ENCODE measurements at regions not wholly inside any gene's neighbourhood (a gene's known extent, or its start where the extent isn't known, plus 50 kb on each side); places are given as distances from the start of the nearest gene placed in this dataset.

DNA sequence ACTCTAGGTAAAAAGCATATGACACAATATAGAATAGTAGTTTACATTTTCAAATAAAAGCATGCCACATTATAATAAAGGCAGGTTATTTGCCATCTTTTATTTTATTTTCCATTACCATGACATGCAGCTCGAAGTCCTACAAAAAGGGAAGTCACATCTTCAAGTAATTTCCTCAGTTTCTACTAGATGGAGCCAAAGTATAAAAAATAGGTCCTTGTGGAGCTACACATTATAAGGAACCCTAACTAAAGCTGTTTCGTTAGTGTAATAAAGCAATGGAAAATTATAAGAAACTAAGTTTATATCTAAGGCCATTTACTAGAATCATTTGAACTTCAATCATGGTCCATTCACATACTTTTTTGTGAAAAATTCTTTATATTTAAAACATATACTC lies 674.5 kb downstream of the KCNJ3 start:
- H2AFZ ChIP-seq (ENCODE audit: low read depth, low read length) = no peak overlapping the region
- no peak overlapping the region for H3K27ac ChIP-seq (ENCODE audit: insufficient read depth, low read depth, low read length)
- H3K4me3 ChIP-seq (replicated peaks in 1 of 3; ENCODE audit: insufficient read depth in 1 of 3, low read depth in 1 of 3, low read length in 3 of 3) = no peak overlapping the region
- no TSS peak for BruUV-seq (replicated peaks)
- FAIRE-seq (no peak), DNase-seq (ENCODE audit: low read depth, low spot score) (peak; percentile 61)
- intact Hi-C loops (cut with micrococcal nuclease) (loop anchor here (1.0 to 10.0 kb wide), 4 partner anchors 822 to 1954 kb away; partner anchors contain the start of gene ERMN), dilution Hi-C loops (cut with MboI; ENCODE audit: extremely low pct_ligation_motif_present, low sequenced_read_pairs) (no loop called here)
- H3K9ac ChIP-seq (replicated peaks; ENCODE audit: extremely low read depth, insufficient read depth, low read length) = no peak overlapping the region
- no peaks in the 10 kb centered on the region for H3K79me2 ChIP-seq (ENCODE audit: control insufficient read depth, insufficient read depth, low read length)
- ChIA-PET CTCF (interaction anchor here (0.6 to 6.4 kb wide), 30 partner anchors 9 to 1963 kb away, joined by 3 to 69 read pairs (median 4); partner anchors contain the start of gene ERMN), POLR2A (no interaction called here)
- H3K9me1 ChIP-seq (replicated peaks; ENCODE audit: control insufficient read depth, extremely low read depth, insufficient read depth, low read length) = no peaks in the 10 kb centered on the region
- H3K4me1 ChIP-seq (ENCODE audit: control insufficient read depth, extremely low read depth, insufficient read depth, low read length) = peaks cover 7% of the 10 kb centered on the region
- H3K9me3 ChIP-seq (replicated peaks; ENCODE audit: control insufficient read depth, insufficient read depth, low read length) = no peaks in the 10 kb centered on the region
- no peaks in the 10 kb centered on the region for H4K20me1 ChIP-seq (replicated peaks; ENCODE audit: control insufficient read depth, extremely low read depth, insufficient read depth, low read length)
- no peaks in the 10 kb centered on the region for H3K36me3 ChIP-seq (ENCODE audit: control insufficient read depth in 2 of 2, extremely low read depth in 1 of 2, insufficient read depth in 2 of 2, low read length in 2 of 2)
- TF ChIP-seq, protein P1, sequence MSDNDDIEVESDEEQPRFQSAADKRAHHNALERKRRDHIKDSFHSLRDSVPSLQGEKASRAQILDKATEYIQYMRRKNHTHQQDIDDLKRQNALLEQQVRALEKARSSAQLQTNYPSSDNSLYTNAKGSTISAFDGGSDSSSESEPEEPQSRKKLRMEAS (IDR thresholded peaks at IDR 0.05; ENCODE audit: insufficient read depth, insufficient read length) = no peak
- TF ChIP-seq, protein P2, sequence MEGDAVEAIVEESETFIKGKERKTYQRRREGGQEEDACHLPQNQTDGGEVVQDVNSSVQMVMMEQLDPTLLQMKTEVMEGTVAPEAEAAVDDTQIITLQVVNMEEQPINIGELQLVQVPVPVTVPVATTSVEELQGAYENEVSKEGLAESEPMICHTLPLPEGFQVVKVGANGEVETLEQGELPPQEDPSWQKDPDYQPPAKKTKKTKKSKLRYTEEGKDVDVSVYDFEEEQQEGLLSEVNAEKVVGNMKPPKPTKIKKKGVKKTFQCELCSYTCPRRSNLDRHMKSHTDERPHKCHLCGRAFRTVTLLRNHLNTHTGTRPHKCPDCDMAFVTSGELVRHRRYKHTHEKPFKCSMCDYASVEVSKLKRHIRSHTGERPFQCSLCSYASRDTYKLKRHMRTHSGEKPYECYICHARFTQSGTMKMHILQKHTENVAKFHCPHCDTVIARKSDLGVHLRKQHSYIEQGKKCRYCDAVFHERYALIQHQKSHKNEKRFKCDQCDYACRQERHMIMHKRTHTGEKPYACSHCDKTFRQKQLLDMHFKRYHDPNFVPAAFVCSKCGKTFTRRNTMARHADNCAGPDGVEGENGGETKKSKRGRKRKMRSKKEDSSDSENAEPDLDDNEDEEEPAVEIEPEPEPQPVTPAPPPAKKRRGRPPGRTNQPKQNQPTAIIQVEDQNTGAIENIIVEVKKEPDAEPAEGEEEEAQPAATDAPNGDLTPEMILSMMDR (IDR thresholded peaks at IDR 0.05; ENCODE audit: extremely low read depth in 1 of 2, insufficient read depth in 1 of 2, low read depth in 1 of 2, low read length in 2 of 2) = peak in 1 of 2 donors; percentile 15
- no peaks in the 10 kb centered on the region for H3K27me3 ChIP-seq (ENCODE audit: control insufficient read depth in 2 of 2, insufficient read depth in 2 of 2, low read length in 2 of 2)
- no peak overlapping the region for H3K4me2 ChIP-seq (ENCODE audit: insufficient read depth, low read length)

GRCh38 chr2:155368934-155369333 lies 670.4 kb downstream of the KCNJ3 start:
- no TSS peak for BruUV-seq (replicated peaks)
- Histone ChIP-seq H3K9me1 (replicated peaks; ENCODE audit: control insufficient read depth, extremely low read depth, insufficient read depth, low read length) (no peaks in the 10 kb centered on the region), H3K9ac (replicated peaks; ENCODE audit: extremely low read depth, insufficient read depth, low read length) (no peak overlapping the region), H3K9me3 (replicated peaks; ENCODE audit: control insufficient read depth, insufficient read depth, low read length) (no peaks in the 10 kb centered on the region), H3K27ac (ENCODE audit: insufficient read depth, low read depth, low read length) (no peak overlapping the region), H3K4me3 (replicated peaks in 1 of 3; ENCODE audit: insufficient read depth in 1 of 3, low read depth in 1 of 3, low read length in 3 of 3) (no peak overlapping the region), H3K79me2 (ENCODE audit: control insufficient read depth, insufficient read depth, low read length) (no peaks in the 10 kb centered on the region), H3K36me3 (ENCODE audit: control insufficient read depth in 2 of 2, extremely low read depth in 1 of 2, insufficient read depth in 2 of 2, low read length in 2 of 2) (no peaks in the 10 kb centered on the region), H3K4me2 (ENCODE audit: insufficient read depth, low read length) (no peak overlapping the region), H2AFZ (ENCODE audit: low read depth, low read length) (no peak overlapping the region), H4K20me1 (replicated peaks; ENCODE audit: control insufficient read depth, extremely low read depth, insufficient read depth, low read length) (no peaks in the 10 kb centered on the region), H3K4me1 (ENCODE audit: control insufficient read depth, extremely low read depth, insufficient read depth, low read length) (no peaks in the 10 kb centered on the region), H3K27me3 (ENCODE audit: control insufficient read depth in 2 of 2, insufficient read depth in 2 of 2, low read length in 2 of 2) (no peaks in the 10 kb centered on the region)
- dilution Hi-C loops (cut with MboI; ENCODE audit: extremely low pct_ligation_motif_present, low sequenced_read_pairs) (no loop called here), intact Hi-C loops (cut with micrococcal nuclease) (loop anchor here (2.0 kb wide), 1 partner anchor 448 kb away; no protein-coding TSS in a partner anchor)
- TF ChIP-seq, protein P2 (IDR thresholded peaks at IDR 0.05; ENCODE audit: extremely low read depth in 1 of 2, insufficient read depth in 1 of 2, low read depth in 1 of 2, low read length in 2 of 2) = no peak
- TF ChIP-seq POLR2AphosphoS5 (IDR thresholded peaks at IDR 0.05; ENCODE audit: insufficient read depth, low read depth, low read length) = no peak
- TF ChIP-seq FOS (IDR thresholded peaks at IDR 0.05; ENCODE audit: borderline replicate concordance, insufficient read depth, low read length) = no peak
- TF ChIP-seq MYC (IDR thresholded peaks at IDR 0.05; ENCODE audit: low read depth, low read length) = no peak
- TF ChIP-seq JUN (IDR thresholded peaks at IDR 0.05; ENCODE audit: borderline replicate concordance, insufficient read depth, insufficient read length, low read depth) = no peak
- TF ChIP-seq EZH2 (IDR thresholded peaks at IDR 0.05; ENCODE audit: borderline replicate concordance, low read depth, low read length, severe bottlenecking) = no peak
- TF ChIP-seq GATA2 (IDR thresholded peaks at IDR 0.05; ENCODE audit: insufficient read depth, insufficient read length, low read depth, low read length) = no peak
- TF ChIP-seq, protein P1 (IDR thresholded peaks at IDR 0.05; ENCODE audit: insufficient read depth, insufficient read length) = no peak
- no peak for TF ChIP-seq POLR2A (IDR thresholded peaks at IDR 0.05; ENCODE audit: low read depth, low read length)
- ChIA-PET POLR2A (no interaction called here), CTCF (interaction anchor here (0.6 to 6.4 kb wide), 15 partner anchors 9 to 1968 kb away, joined by 3 to 63 read pairs (median 3); no protein-coding TSS in a partner anchor)
- DNase-seq (ENCODE audit: low read depth, low spot score) (peak; percentile 24), FAIRE-seq (no peak)
